GM18519 (cell line): ENCODE measurements at regions not wholly inside any gene's neighbourhood (a gene's known extent, or its start where the extent isn't known, plus 50 kb on each side); places are given as distances from the start of the nearest gene placed in this dataset.
"Not testable (repeated sequence)": the region's sequence is repeated elsewhere in the genome, so short reads cannot be mapped to it uniquely, and the experiment has no call there.

ENCODE experiments used
- ATAC-seq: cut with Tn5 transposase; IDR thresholded peaks from one replicate; pipeline ENCODE4 v1.9.1; 2021; ENCODE audit warnings: mild to moderate bottlenecking, moderate library complexity; ENCODE audit not compliant: unreplicated experiment, low FRiP score

DNA sequence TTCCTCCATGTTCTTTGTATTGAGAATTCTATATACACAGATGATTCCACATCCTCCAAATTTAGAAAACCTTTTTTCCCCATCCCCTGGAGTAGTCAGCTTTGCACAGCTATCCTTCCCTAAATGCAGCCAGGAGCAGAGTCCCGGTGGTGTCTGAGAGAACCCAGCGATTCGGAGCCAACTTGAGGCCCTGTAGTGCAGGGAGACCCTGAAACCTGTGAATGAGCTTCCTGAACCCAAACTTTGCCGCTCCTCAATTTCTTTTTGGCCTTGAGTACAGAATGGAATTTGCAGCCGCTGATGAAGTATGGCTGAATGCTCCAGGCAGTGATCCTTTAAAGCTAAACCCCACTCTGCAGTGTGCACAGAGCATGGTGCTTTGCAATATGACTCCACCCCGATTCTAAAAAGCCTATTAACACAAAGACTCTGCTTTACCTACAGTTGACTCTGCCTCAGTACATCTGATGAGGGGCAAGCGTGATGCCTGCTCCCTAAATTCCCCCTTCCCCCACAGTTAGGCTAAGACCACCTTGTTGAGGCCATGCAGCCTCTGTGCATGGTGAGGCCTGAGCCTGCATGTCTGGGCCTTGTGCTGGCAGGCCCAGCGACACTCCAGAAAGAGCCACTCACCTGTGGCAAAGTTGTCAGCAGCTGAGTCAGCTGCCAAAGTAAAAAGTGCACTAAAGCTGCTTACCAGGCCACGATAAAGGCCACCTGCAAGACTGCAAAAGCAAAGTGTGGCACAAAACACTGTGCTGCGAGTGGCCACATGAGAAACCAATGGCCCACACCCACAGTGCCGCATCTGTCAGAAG is 82.1 kb downstream of the PLEKHG1 start:
- no peak for ATAC-seq

DNA sequence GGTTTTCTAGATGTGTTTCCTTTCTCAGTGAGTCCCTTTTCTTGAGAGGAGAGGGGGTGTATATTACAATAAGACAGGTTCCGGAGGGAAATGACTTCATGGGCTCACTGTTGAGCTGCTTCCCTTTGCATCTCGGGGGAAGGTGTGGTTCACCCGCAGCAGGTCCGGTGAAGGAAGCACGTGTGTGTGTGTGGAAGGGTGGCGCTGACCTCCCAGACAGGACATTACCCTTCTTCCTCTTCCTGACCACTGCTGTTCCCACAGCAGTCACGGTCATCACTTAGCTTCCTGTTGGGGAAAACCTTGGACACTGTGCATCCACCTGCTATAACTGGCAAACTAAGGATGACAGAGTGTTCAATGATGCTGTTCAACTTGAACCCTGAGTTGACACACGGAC is 83.6 kb downstream of the PLEKHG1 start:
- ATAC-seq, result no peak

DNA sequence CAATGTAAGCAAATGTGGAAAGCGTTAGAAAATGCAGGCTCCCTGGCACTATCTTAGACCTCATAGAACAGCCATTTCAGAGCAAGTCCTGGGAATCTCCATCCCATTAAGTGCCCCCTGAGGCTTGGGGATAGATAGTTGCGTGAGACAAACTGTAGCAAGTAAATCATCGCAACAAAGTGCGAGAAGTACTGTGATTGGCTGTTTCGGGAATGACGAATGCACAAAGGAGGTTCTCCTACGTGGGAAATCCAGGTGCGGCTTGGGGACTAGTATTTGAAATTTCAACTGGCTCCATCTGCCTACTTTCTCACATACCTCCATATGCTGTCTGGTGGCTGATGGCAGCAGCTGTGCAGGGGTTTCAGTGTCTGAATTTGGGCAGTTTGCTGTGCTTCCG is 84.5 kb downstream of the PLEKHG1 start:
- no peak for ATAC-seq

DNA sequence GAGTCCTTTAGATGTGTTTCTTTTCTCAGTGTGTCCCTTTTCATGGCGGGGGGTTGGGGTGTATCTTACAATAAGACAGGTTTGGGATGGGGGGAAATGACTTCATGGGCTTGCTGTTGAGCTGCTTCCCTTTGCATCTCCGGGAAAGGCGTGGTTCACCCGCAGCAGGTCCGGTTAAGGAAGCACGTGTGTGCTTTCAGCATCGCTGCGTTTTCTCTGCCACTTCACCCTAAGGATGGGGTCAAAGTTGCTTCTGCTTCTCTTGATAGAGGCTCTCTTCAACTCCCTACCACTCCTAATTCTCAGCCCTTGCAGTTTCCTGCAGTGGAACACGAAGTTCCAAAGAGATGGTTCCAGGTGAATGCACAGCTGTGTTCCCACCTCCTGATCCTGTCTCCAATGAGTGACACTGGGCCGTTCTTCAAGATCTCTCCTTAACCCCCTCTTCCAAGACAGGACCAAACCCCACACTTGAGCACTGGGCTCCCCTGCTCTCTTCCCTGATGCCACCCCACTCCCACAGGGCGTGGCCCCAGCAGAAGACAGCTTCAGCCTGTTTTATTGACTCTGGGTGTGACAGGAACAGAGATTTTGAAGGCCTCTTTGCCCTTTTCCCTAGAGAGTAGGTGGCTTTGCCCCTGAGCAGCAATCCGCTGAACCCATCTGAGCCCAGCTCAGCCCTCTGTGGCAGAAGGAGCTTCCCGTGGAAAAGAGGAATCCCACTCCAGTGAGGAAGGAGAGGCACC is 85.2 kb downstream of the PLEKHG1 start:
- ATAC-seq, result no peak

DNA sequence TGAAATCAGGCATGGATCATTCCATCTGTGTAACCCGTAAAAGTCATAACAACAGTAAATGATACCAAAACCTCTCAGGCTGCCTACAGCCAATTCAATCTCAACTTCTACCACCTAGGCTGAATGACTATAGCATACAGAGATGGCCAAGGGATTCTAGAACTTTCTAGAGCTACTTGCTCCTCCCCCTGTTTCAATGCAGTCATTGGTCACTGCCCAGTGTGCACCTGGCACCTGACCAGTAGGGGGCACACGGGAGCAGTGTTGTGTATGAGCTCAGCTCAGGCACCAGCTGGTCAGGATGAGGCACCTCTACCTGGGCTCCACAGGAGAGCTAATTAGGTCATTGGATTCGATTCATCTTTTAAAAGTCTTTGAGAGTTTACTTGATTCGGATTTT is 86.2 kb downstream of the PLEKHG1 start:
- no peak for ATAC-seq

DNA sequence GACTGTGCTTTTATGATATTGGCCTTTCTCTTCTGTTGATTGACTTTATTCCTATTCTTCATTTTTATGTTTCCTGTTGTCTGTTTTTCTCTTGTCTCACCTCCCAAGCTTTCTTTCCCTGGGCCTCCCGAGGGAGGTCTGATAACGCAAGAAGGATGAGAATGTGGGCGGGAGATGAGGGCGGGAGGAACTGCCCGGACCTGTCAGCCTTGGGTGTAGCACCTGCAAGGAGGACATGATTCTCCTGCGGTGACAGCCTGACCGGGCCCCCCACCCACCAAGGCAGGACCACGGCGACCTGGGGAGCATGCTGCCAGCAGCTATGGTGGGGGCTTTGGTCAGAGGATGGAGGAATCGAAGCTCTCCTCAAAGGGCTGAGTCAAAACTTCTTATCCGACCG is 86.9 kb downstream of the PLEKHG1 start:
- no peak for ATAC-seq

DNA sequence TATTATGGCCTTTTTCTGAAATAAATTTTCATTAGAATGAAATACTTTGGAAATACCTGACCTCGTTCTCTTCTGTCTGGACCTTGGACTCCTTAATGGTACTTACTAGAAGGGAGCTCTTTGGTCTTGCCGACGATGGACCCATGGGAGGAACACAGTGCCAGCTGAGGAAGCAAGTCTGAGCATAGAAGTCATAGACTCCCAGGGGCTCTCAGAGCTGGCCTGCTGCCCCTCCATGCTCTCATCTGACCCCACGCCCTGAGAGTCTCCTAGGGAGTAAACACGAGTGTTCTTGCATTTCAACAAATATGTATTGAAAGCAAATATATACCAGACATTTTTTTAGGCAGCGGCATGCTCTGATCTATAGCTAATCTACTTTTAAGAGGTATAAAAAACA is 87.8 kb downstream of the PLEKHG1 start:
- ATAC-seq, result no peak

DNA sequence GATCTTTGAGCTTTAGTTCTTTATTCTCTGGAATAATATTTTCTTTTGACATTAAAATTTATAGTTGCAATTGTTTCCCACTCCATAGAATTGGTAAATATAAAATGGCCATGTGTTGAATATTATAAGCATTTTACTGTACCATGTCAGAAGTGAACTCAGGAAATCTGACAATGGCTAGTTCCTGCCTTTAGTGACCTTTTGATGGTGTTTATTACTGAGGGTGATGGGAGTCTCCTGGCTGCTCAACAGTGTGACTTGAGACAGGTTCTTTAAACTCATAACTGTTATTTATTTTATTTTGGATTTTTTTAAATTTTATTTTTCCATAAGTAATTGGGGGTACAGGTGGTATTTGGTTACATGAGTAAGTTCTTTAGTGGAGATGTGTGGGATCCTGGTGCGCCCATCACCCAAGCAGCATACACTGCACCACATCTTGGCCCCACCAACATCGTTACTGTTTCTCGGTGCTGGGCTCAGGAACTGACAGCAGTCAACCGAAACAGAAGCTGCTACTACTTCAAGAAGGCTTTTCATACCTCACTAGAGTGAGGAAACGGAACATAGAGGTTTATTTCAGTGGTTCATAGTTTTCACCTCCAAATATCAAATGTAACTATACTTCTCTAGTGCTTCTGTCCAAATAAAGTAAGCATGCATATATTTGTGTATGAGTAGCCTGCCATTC is 90.4 kb downstream of the PLEKHG1 start:
- ATAC-seq, result no peak

DNA sequence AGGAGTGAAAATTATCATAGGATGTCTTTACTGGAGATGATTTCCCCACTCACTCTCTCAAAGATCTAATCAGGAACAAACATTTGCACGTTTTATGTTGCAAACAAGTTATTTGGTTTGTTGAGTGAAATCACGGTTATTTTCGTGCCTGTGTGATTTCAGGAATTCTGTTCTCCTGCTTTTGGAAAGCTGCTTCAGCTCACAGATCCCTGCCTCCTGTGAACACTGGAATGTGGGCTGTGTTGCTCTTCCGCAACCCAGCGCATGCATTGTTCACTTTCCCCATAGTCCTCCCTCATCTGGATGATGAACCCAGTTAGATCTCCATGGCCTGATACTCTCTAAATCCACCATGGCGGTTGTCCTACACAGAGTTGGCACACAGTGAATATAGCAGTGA is 91.0 kb downstream of the PLEKHG1 start:
- ATAC-seq, result no peak

DNA sequence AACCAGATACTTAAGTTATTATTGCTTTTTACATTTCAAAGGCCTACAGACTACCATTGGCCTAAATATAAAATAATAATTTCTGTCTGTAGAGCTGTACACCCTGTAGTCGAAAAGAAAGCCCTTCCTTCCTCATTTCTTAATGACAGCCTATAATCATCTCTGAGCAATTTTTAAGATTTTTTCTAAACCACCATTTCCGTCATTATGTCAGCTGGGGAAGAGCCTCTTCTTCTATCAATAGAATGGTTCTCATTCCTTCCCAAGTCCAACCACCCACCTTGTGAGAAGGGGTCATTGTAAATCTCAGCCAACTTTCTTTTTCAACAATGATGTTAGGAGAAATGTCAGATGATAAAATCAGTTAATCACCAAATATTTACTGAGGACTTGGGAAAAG is 91.8 kb downstream of the PLEKHG1 start:
- ATAC-seq, result no peak

DNA sequence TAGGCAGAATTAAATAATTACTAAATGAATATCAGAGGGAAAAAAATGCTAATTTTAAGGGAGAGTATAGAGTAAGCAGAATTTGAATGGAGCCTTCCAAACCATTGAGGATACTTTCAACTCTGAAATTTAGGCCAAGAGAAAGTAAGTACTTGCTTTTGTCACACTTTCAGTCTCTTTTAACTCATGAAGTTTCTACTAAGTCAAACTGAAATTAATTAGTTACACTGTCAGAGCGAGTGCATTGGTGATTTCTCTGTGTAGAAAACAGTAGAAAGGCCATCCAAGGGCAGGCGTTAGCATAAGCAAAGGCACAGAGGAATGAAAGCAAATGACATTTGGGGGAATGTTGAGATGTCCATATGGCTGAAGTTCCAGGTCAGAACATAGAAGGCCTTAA is 92.9 kb downstream of the PLEKHG1 start:
- peak; percentile 67 for ATAC-seq

DNA sequence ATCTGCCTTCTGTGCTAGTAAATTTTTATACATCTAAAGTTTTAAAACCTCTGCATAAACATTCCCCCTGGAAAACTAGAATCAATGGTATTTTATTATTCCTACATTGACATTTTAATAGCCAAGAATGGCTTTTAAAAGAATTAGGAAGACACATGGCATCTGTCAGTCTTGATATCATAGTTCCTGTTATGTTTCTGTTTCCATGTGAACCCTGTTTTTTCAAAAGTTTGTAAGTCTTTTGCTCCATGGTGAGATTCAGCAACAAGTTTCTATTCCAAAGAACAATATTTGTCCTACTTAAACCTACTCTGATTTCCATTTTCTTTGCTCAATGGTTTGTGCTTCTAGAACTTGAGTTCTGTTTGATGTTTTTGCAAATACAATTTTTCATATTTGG is 95.2 kb downstream of the PLEKHG1 start:
- no peak for ATAC-seq

DNA sequence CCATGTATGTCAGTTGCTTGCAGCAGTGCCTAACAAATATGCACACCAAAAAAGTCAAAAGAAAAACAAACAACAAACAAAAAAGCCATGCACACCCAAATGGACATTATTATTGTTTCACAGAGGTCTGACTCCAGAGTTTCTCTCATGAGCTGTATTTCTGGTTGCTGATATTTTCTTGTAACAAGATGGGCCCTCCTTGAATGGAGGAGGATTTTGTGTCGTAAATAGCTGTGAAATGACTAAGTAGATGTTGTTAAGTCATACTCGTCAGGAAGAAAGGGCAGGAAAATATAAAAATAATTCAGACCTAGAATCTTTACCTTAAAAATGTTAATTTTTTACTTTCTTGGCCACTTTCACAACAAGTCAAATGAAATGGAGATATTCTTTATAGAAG is 96.0 kb downstream of the PLEKHG1 start:
- ATAC-seq, result no peak

DNA sequence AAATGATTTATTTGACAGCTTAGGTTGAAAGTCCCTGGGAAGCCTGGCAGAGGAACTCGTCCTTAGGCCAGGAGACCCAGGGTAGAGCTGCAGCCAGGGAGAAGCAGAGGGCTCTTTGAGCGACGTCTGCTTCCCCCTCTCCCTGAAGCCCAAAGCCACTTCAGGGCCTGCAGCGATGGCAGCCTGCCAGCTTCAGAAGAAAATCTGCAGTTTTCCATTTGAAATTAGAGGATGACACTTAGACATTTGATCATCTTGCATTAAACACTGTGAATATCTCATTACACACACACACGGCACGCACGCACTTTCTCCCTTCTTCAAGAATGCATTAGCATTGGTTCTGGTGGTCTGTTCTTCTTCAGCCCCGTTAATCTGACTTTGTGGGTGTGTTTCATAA is 96.5 kb downstream of the PLEKHG1 start:
- ATAC-seq, result no peak

DNA sequence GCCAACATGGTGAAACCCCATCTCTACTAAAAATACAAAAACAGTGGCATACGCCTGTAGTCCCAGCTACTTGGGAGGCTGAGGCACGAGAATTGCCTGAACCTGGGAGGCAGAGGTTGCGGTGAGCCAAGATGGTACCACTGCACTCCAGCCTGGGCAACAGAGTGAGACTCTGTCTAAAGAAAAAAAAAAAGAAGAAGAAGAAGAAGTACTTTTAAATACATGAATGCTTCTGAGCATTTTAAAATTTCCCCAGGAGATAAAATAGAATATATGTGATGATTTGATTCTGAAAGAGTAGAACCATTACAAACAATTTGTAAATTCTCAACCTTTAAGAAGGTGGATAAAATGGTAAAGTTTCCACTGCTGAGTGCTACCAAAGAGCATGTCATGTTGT is 97.2 kb downstream of the PLEKHG1 start:
- ATAC-seq, result not testable (repeated sequence)

DNA sequence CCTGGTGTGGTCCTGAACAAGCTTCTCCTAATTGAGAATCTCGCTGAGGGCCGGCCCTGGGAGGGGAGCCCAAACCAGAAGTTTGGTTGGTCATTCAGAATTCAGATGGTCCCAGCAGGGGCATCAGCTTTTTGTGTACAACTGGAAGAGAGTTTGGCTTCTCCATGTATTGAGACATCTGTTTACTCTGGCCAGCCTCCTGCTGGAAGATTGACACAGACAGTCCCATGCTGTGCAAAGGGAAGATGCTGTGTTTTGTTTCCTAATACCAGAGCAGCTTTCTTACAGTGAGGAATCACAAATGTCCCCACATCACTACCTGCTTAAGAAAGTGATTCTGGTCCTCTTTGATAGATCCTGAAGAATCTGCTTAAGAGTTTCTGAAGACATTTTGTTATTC is 97.8 kb downstream of the PLEKHG1 start:
- ATAC-seq, result no peak

DNA sequence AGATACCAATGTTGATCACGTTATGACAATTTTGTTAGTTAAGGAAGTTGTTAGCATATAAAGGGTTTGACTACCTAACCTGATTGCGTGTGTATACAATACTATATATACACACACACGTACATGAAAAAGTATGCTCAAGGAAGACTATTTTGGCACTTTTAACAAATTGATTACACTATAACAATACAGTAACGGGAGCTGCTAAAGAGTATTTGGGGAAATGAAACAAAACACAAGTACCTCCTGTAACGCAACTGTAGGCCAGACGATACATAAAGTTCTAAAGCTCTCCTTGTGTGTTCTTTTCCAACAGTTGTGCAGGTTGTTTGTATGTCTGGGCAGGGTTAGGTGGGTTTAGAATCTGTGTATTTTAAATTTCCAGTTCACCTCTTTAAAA is 98.7 kb downstream of the PLEKHG1 start:
- no peak for ATAC-seq

DNA sequence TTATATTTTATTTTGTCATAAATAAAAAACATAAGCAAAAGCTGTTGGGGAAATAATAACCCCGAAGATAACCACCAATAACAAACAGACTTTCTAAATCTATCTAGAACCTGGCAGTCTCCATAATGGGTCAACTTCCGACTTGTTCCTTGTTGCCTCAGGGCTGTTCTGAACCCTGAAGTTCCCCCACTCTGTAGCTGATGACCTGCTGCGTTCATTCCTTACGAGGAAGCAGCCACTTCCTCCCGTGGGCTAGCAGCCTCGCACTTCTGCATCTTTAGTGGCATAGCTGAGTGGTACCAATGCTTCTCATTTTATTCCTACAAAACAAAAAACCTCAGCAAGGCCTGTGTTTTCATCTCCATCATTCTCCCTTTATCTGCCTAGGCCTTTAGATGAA is 103.0 kb downstream of the PLEKHG1 start:
- ATAC-seq, result no peak

DNA sequence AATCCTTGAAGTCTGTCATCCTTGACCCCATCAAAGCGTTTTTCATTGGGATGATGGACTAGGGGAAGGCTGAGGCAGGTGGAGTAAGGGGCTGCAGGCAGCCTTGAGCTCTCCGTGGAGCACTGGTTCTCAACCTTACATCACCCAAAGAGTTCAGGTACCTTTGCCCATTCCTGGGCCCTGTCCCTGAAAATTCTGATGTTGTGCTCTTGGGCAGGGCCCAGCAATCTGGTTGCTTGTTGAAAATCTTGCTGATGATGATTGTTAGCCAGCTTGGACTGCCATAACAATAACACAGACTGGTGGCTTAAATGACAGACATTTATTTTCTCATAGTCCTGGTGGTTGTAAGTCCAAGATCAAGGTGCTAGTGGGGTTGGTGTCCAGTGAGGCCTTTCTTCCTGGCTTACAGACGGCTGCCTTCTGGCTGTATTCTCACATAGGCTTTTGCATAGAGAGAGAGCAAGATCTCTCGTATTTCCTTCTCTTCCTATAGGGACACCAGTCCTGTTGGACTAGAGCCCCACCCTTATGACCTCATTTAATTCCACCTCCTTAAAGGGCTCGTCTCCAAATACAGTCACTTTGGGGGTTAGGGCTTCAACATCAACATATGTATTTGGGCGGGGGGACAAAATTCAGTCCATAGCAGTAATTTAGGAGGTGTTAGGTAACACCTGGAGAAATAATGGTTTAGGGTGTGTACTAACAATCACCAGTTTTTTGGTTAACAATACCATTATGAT is 104.9 kb downstream of the PLEKHG1 start:
- ATAC-seq, result no peak

DNA sequence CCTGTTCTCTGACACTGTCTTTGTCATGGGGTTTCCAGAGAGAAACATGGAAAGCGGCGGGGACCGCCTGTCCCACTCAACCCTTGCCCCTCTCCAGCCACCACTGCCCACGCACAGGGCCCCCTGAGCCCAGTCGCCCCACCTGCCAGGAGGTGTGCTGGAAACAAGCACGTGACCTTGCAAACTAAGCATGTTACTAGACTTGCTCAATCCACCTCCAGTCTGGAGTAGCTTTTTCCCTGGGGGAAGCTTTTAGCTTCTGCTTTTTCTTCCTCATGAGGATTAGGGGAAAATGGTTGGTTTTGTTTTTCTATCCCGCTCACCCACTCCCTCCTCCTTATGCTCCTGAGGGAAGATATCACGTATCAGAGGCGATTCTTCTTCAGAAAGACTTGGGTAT is 105.7 kb downstream of the PLEKHG1 start:
- no peak for ATAC-seq

DNA sequence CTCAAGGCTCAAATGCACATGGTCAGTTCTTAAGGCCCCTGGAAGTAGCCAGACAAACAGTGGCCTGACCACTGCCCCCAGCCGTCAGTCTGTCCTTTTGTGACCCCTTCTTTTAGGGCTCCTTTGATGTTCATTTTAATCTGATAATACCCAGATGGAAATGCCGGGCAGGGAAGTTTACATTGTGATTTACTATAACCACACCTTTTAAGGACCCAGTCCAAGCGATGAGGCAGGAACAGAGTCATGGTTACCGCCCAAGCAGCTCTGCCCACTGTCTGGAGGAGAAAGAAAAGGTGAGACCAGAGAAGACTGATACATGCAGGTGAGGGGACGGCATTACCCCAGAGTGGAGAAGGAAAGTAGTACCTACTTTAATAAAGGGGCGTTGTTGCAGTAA is 110.6 kb downstream of the PLEKHG1 start:
- no peak for ATAC-seq
